Gastrocnemius medialis (tissue), 4 donors: ENCODE measurements at regions not wholly inside any gene's neighbourhood (a gene's known extent, or its start where the extent isn't known, plus 50 kb on each side); places are given as distances from the start of the nearest gene placed in this dataset.

Experiments used
- ATAC-seq, 2 donors: fragments of 150-250 bp; one replicate each; pipeline ENCODE4 v1.9.1; 2016
- DNase-seq, 2 donors: peaks; one replicate each; pipeline ENCODE4 v3.0.0-alpha.2; 2019
- H3K27ac ChIP-seq, 4 donors: fragments of 200-600 bp; sonication (generic); 1 replicate in 1 of 4; 2 replicates in 3 of 4; pipeline ENCODE4 v1.5.1; 2016 to 2018; ENCODE audit warnings: mild to moderate bottlenecking in 2 of 4, moderate library complexity in 1 of 4
- H3K27me3 ChIP-seq, 3 donors: fragments of 200-600 bp; sonication (generic) in 2 of 3; 1 replicate in 1 of 3; 2 replicates in 2 of 3; pipeline versions ENCODE4 v1.5.1 to v1.6.0; 2016 to 2019; ENCODE audit warnings: mild to moderate bottlenecking in 1 of 3, moderate library complexity in 1 of 3
- H3K36me3 ChIP-seq, 2 donors: fragments of 200-600 bp; sonication (generic) in 1 of 2; one replicate each; pipeline ENCODE4 v1.5.1; 2017 to 2018
- H3K4me1 ChIP-seq, 2 donors: fragments of 200-600 bp; sonication (generic) in 1 of 2; one replicate each; pipeline ENCODE4 v1.5.1; 2016 to 2017; ENCODE audit warnings: mild to moderate bottlenecking in 2 of 2
- H3K4me3 ChIP-seq, 4 donors: fragments of 200-600 bp; sonication (generic) in 3 of 4; 1 replicate in 1 of 4; 2 replicates in 3 of 4; pipeline ENCODE4 v1.5.1; 2016 to 2019; ENCODE audit warnings: mild to moderate bottlenecking in 2 of 4
- H3K9me3 ChIP-seq, 3 donors: fragments of 200-600 bp; sonication (generic) in 2 of 3; 1 replicate in 1 of 3; 2 replicates in 2 of 3; pipeline ENCODE4 v1.5.1; 2016 to 2019
- CTCF ChIP-seq, 5 experiments: fragments of 450-650 bp in 3 of 5; fragments of 200-600 bp in 2 of 5; sonication (generic) in 2 of 5; IDR thresholded peaks in 4 of 5; conservative IDR thresholded peaks in 1 of 5; 1 replicate in 4 of 5; 2 replicates in 1 of 5; pipeline ENCODE4 v1.5.1; 2016 to 2019; ENCODE audit warnings: antibody characterized with exemption in 5 of 5, mild to moderate bottlenecking in 3 of 5, moderate library complexity in 3 of 5
- POLR2A ChIP-seq, 2 donors: fragments of 450-650 bp; IDR thresholded peaks; one replicate each; pipeline ENCODE4 v1.6.1; 2017; ENCODE audit warnings: antibody characterized with exemption in 2 of 2, mild to moderate bottlenecking in 2 of 2, moderate library complexity in 2 of 2
- in situ Hi-C, 4 donors: fragments of 200-750 bp; cut with MboI; loops; one replicate each; pipeline versions ENCODE4 v1.15.0 to v1.8.0; 2017; ENCODE audit warnings: low sequenced_read_pairs in 4 of 4
- intact Hi-C: fragments of 100-400 bp; cut with DNase I; formaldehyde crosslinking; loops from one replicate; pipeline ENCODE4 v1.15.1; 2023; ENCODE audit warnings: low total_unique reads

GRCh38 chr6:97459535-97459934, 176.5 kb upstream of the MMS22L start:
- intact Hi-C loops (no loop called here), in situ Hi-C loops (no loop called here)
- Histone ChIP-seq H3K27me3 (no peaks in the 10 kb centered on the region), H3K9me3 (no peaks in the 10 kb centered on the region), H3K4me3 (no peak overlapping the region), H3K4me1 (no peaks in the 10 kb centered on the region), H3K27ac (no peak overlapping the region), H3K36me3 (no peaks in the 10 kb centered on the region)
- ATAC-seq (no peak), DNase-seq (no peak)
- TF ChIP-seq POLR2A (IDR thresholded peaks at IDR 0.05): no peak
- TF ChIP-seq CTCF (IDR thresholded peaks at IDR 0.05 in 4 of 5, conservative IDR thresholded peaks at IDR 0.05 in 1 of 5): no peak

- Histone ChIP-seq H3K9me3 (no peaks in the 10 kb centered on the region), H3K27me3 (no peaks in the 10 kb centered on the region), H3K4me1 (no peaks in the 10 kb centered on the region), H3K27ac (no peak overlapping the region), H3K4me3 (no peak overlapping the region), H3K36me3 (no peaks in the 10 kb centered on the region)
- ATAC-seq (no peak), DNase-seq (no peak)
- intact Hi-C loops (no loop called here), in situ Hi-C loops (no loop called here)
- no peak for TF ChIP-seq POLR2A (IDR thresholded peaks at IDR 0.05)
- no peak for TF ChIP-seq CTCF (IDR thresholded peaks at IDR 0.05 in 4 of 5, conservative IDR thresholded peaks at IDR 0.05 in 1 of 5)
Measured at GRCh38 chr6:97459986-97460385, 177.0 kb upstream of the MMS22L start.

- Histone ChIP-seq H3K4me3 (no peak overlapping the region), H3K27me3 (no peaks in the 10 kb centered on the region), H3K4me1 (no peaks in the 10 kb centered on the region), H3K27ac (no peak overlapping the region), H3K9me3 (no peaks in the 10 kb centered on the region), H3K36me3 (no peaks in the 10 kb centered on the region)
- no peak for ATAC-seq
- intact Hi-C loops (no loop called here), in situ Hi-C loops (no loop called here)
- no peak for DNase-seq
- TF ChIP-seq CTCF (IDR thresholded peaks at IDR 0.05 in 4 of 5, conservative IDR thresholded peaks at IDR 0.05 in 1 of 5) (no peak), POLR2A (IDR thresholded peaks at IDR 0.05) (no peak)
Measured at GRCh38 chr6:97460394-97461080, 177.5 kb upstream of the MMS22L start.

GRCh38 chr6:97461218-97461617, 178.2 kb upstream of the MMS22L start:
- Histone ChIP-seq H3K27me3 (no peaks in the 10 kb centered on the region), H3K27ac (no peak overlapping the region), H3K4me3 (no peak overlapping the region), H3K36me3 (no peaks in the 10 kb centered on the region), H3K4me1 (no peaks in the 10 kb centered on the region), H3K9me3 (no peaks in the 10 kb centered on the region)
- ATAC-seq (no peak), DNase-seq (no peak)
- intact Hi-C loops: no loop called here
- in situ Hi-C loops: no loop called here
- TF ChIP-seq POLR2A (IDR thresholded peaks at IDR 0.05) (no peak), CTCF (IDR thresholded peaks at IDR 0.05 in 4 of 5, conservative IDR thresholded peaks at IDR 0.05 in 1 of 5) (no peak)

- Histone ChIP-seq H3K27ac (no peak overlapping the region), H3K4me3 (no peak overlapping the region), H3K36me3 (no peaks in the 10 kb centered on the region), H3K9me3 (no peaks in the 10 kb centered on the region), H3K4me1 (no peaks in the 10 kb centered on the region), H3K27me3 (no peaks in the 10 kb centered on the region)
- in situ Hi-C loops: no loop called here
- DNase-seq (no peak), ATAC-seq (no peak)
- TF ChIP-seq CTCF (IDR thresholded peaks at IDR 0.05 in 4 of 5, conservative IDR thresholded peaks at IDR 0.05 in 1 of 5): no peak
- TF ChIP-seq POLR2A (IDR thresholded peaks at IDR 0.05): no peak
- intact Hi-C loops: no loop called here
Measured at GRCh38 chr6:97462031-97462430, 179.0 kb upstream of the MMS22L start.
